ENCODE measurements at regions not wholly inside any gene's neighbourhood (a gene's known extent, or its start where the extent isn't known, plus 50 kb on each side); places are given as distances from the start of the nearest gene placed in this dataset.

DNA sequence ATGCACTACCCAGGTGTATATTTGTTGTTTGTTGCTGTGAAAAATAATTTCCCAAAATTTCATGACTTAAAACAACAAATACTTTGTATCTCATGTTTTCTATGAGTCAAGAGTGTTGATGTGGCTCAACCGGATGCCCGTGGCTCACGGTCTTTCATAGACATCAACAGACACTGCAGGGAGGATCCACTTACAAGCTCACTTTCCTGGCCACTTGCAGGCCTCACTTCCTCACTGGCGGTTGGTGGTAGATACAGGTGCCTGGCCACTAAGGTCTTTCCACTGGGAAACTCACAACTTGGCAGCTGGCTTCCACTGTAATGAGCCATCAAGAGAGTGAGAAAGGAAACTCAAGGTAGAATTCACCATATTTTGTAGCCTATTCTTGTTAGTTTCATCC, 662.9 kb downstream of the IRS1 start:
- no peak overlapping the region for H3K27ac ChIP-seq
- WGBS, 4 donors, result 76 to 92% (median 80%) methylated on average over 4 of the region's 4 CpGs

GRCh38 chr2:226135861-226136548, 663.6 kb downstream of the IRS1 start:
- no peak overlapping the region for H3K27ac ChIP-seq
- no peak overlapping the region for H3K4me3 ChIP-seq
- no peak for TF ChIP-seq CTCF (IDR thresholded peaks at IDR 0.05)
- no peak for TF ChIP-seq POLR2A (IDR thresholded peaks at IDR 0.05)
- intact Hi-C loops (cut with DNase I), result no loop called here
- no peak for DNase-seq
- no peaks in the 10 kb centered on the region for H3K36me3 ChIP-seq (replicated peaks in 1 of 2)
- no peaks in the 10 kb centered on the region for H3K9me3 ChIP-seq (replicated peaks in 1 of 3)
- H3K4me1 ChIP-seq (replicated peaks in 1 of 2), result no peaks in the 10 kb centered on the region
- H3K27me3 ChIP-seq, result no peaks in the 10 kb centered on the region
- WGBS, 4 donors, result 72 to 95% (median 79%) methylated on average over 3 of the region's 3 CpGs

More for the DNA sequence above, 662.9 kb downstream of the IRS1 start:
- H3K27me3 ChIP-seq, result no peaks in the 10 kb centered on the region
- intact Hi-C loops (cut with DNase I), result no loop called here
- H3K4me3 ChIP-seq, result no peak overlapping the region
- DNase-seq, result peak in 2 of 7 donors; percentile 12 to 20
- H3K4me1 ChIP-seq (replicated peaks in 1 of 2), result no peaks in the 10 kb centered on the region
- TF ChIP-seq CTCF (IDR thresholded peaks at IDR 0.05) (no peak), POLR2A (IDR thresholded peaks at IDR 0.05) (no peak)
- H3K36me3 ChIP-seq (replicated peaks in 1 of 2), result no peaks in the 10 kb centered on the region
- no peaks in the 10 kb centered on the region for H3K9me3 ChIP-seq (replicated peaks in 1 of 3)

GRCh38 chr2:226132323-226133215, 667.1 kb downstream of the IRS1 start:
- Histone ChIP-seq H3K9me3 (replicated peaks in 1 of 3) (no peaks in the 10 kb centered on the region), H3K27ac (no peak overlapping the region), H3K27me3 (no peaks in the 10 kb centered on the region), H3K36me3 (replicated peaks in 1 of 2) (no peaks in the 10 kb centered on the region), H3K4me1 (replicated peaks in 1 of 2) (no peaks in the 10 kb centered on the region), H3K4me3 (no peak overlapping the region)
- TF ChIP-seq CTCF (IDR thresholded peaks at IDR 0.05) (no peak), POLR2A (IDR thresholded peaks at IDR 0.05) (no peak)
- intact Hi-C loops (cut with DNase I), result no loop called here
- WGBS, 4 donors, result 89 to 91% (median 91%) methylated on average over 5 of the region's 5 CpGs
- no peak for DNase-seq

DNA sequence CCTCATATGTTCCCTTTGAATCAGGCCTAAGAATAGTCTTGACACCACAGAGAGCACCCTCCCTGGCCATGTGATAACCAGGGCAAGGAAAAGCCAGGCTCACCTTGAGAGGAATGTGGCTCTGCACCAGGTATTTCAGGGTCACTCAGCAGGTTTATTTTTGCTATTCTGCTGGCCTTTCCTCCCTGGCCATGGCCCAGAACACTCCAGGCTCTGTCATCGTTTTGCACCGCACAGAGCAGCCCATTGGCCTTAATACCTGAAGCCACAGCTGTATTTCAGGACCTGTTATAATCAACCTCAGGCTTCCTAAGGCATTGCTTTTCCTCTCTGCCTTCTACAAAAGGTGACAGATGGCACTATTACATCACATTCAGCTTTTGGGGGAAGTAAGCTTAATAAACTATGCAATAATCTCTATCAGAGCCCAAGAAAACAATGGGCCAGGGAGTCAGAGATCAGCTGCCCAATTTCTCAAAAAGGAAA, 668.3 kb downstream of the IRS1 start:
- TF ChIP-seq CTCF (IDR thresholded peaks at IDR 0.05) (no peak), POLR2A (IDR thresholded peaks at IDR 0.05) (no peak)
- no peak overlapping the region for H3K27ac ChIP-seq
- no peak for DNase-seq
- WGBS, 4 donors, result 30 to 63% (median 43%) methylated on average over 2 of the region's 2 CpGs
- H3K36me3 ChIP-seq (replicated peaks in 1 of 2), result no peaks in the 10 kb centered on the region
- no peaks in the 10 kb centered on the region for H3K9me3 ChIP-seq (replicated peaks in 1 of 3)
- H3K4me3 ChIP-seq, result no peak overlapping the region
- intact Hi-C loops (cut with DNase I), result no loop called here
- H3K4me1 ChIP-seq (replicated peaks in 1 of 2), result no peaks in the 10 kb centered on the region
- no peaks in the 10 kb centered on the region for H3K27me3 ChIP-seq
